ENCODE measurements at regions not wholly inside any gene's neighbourhood (a gene's known extent, or its start where the extent isn't known, plus 50 kb on each side); places are given as distances from the start of the nearest gene placed in this dataset.
"Not testable (repeated sequence)": the region's sequence is repeated elsewhere in the genome, so short reads cannot be mapped to it uniquely, and the experiment has no call there.

- FAIRE-seq (no peak), DNase-seq (ENCODE audit: low spot score in 2 of 2) (no peak)
These were observed 64.7 kb downstream of the KCNJ18 start for GRCh38 chr17:21756856-21757619.

GRCh38 chr17:21759636-21760035, 67.3 kb downstream of the KCNJ18 start:
- not testable (repeated sequence) for FAIRE-seq; DNase-seq (ENCODE audit: low spot score in 2 of 2)

- FAIRE-seq; DNase-seq (ENCODE audit: low spot score in 2 of 2): not testable (repeated sequence)
These were observed 71.5 kb downstream of the KCNJ18 start for GRCh38 chr17:21763738-21764340.

GRCh38 chr17:21765651-21766290, 73.4 kb downstream of the KCNJ18 start:
- not testable (repeated sequence) for DNase-seq (ENCODE audit: low spot score in 2 of 2); FAIRE-seq

- DNase-seq (ENCODE audit: low spot score in 2 of 2); FAIRE-seq: not testable (repeated sequence)
These were observed 74.2 kb downstream of the KCNJ18 start for GRCh38 chr17:21766565-21766964.

GRCh38 chr17:21767162-21768156, 75.1 kb downstream of the KCNJ18 start:
- peak in 1 of 2 donors; percentile 16 for DNase-seq (ENCODE audit: low spot score in 2 of 2)
- FAIRE-seq, result not testable (repeated sequence)

- FAIRE-seq; DNase-seq (ENCODE audit: low spot score in 2 of 2): not testable (repeated sequence)
These were observed 75.9 kb downstream of the KCNJ18 start for GRCh38 chr17:21768244-21768643.

- FAIRE-seq; DNase-seq (ENCODE audit: low spot score in 2 of 2): not testable (repeated sequence)
These were observed 76.6 kb downstream of the KCNJ18 start for GRCh38 chr17:21768729-21769462.

- FAIRE-seq; DNase-seq (ENCODE audit: low spot score in 2 of 2): not testable (repeated sequence)
These were observed 77.5 kb downstream of the KCNJ18 start for GRCh38 chr17:21769781-21770180.

GRCh38 chr17:21770466-21771446, 78.4 kb downstream of the KCNJ18 start:
- DNase-seq (ENCODE audit: low spot score in 2 of 2); FAIRE-seq: not testable (repeated sequence)

- DNase-seq (ENCODE audit: low spot score in 2 of 2), result no peak
- no peak for FAIRE-seq
These were observed 80.0 kb downstream of the KCNJ18 start for GRCh38 chr17:21772321-21772720.

GRCh38 chr17:21772991-21773713, 80.8 kb downstream of the KCNJ18 start:
- not testable (repeated sequence) for FAIRE-seq; DNase-seq (ENCODE audit: low spot score in 2 of 2)

- DNase-seq (ENCODE audit: low spot score in 2 of 2) (no peak), FAIRE-seq (no peak)
These were observed 81.9 kb downstream of the KCNJ18 start for GRCh38 chr17:21774263-21774662.

GRCh38 chr17:21775566-21775965, 83.2 kb downstream of the KCNJ18 start:
- FAIRE-seq; DNase-seq (ENCODE audit: low spot score in 2 of 2): not testable (repeated sequence)

GRCh38 chr17:21776921-21777320, 84.6 kb downstream of the KCNJ18 start:
- not testable (repeated sequence) for FAIRE-seq; DNase-seq (ENCODE audit: low spot score in 2 of 2)

- FAIRE-seq; DNase-seq (ENCODE audit: low spot score in 2 of 2): not testable (repeated sequence)
These were observed 86.5 kb downstream of the KCNJ18 start for GRCh38 chr17:21778866-21779265.

- DNase-seq (ENCODE audit: low spot score in 2 of 2); FAIRE-seq: not testable (repeated sequence)
These were observed 88.1 kb downstream of the KCNJ18 start for GRCh38 chr17:21780293-21780888.
